HG02884 (cell line): ENCODE measurements at regions not wholly inside any gene's neighbourhood (a gene's known extent, or its start where the extent isn't known, plus 50 kb on each side); places are given as distances from the start of the nearest gene placed in this dataset.

Source experiments
- ATAC-seq: cut with Tn5 transposase; IDR thresholded peaks from one replicate; pipeline ENCODE4 v1.9.1; 2021; ENCODE audit warnings: mild to moderate bottlenecking, moderate library complexity; ENCODE audit not compliant: unreplicated experiment

DNA sequence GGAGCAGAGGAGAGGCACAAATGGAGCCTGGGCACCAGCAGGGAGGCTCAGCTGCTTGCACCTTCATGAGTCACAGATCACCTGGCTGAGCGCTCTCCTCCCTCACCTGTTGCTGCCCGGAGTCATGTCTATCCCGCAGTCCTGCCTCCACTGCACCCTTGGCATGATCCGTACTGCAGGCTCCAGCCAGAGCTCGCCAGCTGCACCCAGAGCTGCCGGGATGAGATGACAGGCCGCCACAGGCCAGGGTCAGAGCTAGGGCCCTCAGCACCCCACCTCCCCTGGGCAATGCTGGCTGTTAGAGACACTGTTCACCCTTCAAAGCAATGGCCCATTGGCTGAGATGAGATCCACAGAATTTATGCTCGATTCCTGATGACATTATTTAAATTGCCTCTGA lies 702.8 kb downstream of the TBC1D22A start:
- no peak for ATAC-seq

DNA sequence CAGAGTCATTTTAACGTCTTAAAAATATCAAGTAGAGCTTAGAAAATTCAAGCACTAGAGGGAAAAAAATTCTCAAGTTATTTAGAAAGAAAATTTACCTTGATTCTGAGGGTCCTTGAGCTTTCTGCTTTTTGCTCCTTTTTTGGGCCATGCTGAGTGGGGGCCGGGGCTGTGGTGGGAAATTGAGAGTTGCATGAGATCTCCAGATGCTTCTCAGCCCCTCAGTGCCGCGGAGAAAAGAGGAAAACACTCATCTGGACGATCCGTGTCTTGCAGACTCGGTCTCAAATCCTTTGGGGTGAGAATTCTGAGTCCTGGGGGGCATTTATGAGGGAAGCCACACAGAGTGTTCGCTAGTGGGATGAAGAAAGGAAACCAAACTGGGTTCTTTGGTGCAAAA lies 700.8 kb downstream of the TBC1D22A start:
- no peak for ATAC-seq

DNA sequence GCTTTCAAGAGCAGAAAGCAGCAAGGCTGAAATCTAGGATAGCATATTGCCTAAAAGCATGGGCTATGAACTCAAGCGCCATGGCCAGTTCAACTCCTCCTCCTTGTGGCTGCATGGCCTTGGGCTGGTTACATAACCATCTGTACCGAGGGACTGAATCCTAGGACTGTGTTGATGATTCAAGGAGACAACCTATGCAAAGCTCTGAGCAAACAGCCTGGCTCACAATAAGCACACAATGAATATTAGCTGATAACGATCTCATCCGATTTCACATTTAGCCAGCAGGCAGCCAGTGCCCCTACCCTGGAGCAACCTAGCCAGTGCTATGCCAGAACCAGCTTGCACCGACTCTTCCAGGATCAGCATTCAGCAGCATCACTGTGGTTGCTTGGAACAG lies 698.4 kb downstream of the TBC1D22A start:
- ATAC-seq = no peak

DNA sequence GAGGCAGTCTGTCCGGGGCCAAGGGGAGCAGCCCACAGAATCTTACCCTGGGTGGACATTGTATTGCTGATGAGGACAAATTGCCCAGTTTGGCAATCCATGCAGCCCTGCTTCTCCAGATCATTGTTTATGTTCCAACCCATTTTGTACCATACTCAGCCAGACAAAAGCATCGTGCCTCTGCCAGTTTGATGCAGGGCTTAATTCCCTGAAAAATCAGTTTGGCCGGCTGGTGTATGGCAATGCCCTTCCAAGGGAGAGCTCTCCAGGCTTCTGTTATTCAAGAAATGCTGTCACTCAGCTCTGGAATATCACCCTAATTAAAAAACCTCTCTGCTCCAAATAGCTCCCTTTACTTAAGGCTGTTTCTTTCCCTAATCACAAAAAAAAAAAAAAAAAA lies 697.7 kb downstream of the TBC1D22A start:
- no peak for ATAC-seq

DNA sequence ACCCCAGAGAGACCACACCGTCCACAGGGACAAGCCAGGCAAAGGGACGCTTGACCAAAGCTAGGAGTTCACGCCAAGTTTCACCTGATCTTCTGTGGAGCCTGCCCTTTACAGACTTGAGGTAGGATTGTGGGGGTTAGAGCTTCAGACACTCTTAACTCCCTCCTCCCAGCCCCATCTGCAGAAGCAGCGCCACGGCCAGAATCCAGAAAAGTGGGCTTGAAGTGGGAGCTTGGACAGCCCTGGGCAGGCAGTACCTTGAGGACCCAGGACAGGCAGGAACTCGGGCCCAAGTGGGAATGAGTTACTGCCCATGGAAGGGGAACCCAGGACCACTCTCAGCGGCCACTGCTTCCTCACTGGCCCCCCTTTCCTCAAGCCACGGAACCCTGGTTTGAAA lies 695.9 kb downstream of the TBC1D22A start:
- no peak for ATAC-seq

DNA sequence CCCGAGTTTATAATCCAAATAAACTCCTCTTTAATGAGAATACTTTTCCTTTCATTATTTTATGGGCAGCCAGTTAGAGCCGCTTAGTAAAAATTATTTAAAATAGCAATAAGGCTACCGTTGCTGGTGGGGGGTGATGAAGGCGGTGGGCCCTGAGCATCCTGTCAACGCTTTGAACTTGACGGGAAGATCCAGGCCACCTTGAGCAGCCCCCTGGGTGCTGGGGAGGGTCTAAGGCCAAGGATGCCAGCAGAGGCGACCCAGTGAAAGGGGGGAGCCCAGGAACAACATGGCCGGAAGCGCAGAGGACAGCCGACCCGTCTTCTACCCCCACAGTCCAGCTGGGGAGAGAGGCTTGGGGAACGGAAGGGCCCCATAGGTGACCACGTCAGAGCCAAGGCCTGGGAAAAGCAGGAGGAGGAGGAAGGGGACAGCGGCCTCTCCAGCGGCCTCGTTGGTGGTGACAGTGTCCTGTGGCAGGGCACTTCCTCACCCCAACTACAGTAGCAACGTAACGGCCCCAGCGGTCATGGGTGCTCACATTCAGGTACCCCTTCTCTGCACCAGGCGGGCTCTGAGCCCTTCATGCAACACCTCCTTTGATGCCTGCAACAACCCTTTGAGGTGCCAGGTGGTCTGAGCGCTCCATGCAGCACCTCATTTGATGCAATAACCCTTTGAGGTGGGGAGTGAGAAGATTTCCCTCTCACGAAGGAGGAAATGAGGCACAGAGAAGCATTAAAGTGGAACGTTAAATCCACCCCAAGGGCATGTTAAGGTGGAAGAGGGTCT lies 695.3 kb downstream of the TBC1D22A start:
- no peak for ATAC-seq

DNA sequence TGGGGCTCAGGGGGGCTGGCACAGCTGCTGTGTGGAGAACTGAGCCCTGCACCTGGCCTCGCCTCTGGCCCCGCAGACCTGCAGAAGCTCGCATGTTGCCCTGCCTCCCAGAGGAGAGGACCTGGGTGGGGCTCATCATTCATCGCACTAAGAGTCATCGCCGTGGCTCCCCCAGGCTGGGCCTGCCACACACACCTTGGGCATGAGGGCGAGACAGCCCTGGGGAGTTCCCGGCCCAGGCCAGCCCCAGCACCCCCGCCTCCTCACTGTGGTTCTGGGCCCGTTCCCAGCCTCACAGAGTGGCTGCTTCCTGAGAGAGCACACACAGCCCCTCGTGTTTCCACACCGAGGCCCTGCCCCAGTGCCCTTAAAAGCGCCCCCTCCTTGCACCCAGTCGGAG lies 694.6 kb downstream of the TBC1D22A start:
- ATAC-seq = no peak

DNA sequence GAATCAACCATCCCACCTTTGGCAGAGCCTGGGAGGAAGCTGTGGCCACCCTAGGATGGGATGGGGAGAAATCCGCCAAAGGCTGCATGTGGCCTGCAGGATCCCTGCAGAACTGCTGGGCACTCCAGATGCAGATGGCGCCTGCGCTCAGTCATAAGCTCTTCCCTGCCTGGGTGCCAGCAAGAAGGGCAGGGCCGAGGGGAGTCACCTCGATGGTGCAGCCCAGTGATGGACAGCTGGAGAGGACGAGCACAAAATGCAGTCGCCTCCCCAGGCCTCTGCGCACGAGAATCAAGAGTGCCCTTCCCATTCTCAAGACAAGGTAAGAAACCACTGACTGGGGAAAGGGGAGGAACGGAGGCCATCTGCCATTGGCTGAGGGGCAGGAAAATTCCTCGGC lies 693.6 kb downstream of the TBC1D22A start:
- ATAC-seq = no peak

DNA sequence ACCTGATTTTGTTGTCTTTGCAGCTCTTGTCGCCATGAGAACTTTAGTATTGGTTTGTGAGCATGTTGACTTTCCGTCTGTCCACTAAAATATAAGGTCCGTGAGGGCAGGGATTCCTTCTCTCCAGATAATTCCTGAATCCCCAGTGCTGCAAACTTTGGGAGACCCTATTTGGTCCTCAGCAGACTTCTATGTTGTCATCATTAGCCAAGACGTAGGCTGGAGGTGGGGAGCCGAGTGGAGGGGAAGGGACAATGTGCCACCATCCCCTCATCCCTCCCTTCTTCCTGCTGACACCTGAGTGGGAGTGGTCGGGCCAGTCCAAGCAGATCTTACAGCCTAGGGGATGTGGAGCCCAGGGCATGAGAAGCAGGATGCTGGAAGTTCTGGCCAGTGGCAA lies 690.6 kb downstream of the TBC1D22A start:
- no peak for ATAC-seq

DNA sequence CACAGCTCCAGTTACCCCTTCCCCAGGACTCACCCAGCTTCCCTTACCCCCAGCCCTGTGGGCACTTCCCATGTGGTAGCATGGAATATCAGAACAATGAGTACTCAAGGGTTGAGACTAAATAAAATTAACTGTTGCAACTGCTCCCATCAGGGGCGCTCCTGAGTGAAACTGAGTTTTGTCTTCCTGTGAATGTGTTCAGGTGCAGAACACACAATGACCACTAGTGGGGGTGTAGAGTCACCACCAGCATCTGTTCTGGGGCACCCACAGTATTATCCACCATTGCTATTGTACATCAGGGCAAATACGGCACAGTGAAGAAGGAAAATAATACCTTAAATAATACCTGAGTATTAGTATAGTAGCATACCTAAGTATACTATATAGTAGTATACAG lies 689.7 kb downstream of the TBC1D22A start:
- no peak for ATAC-seq

DNA sequence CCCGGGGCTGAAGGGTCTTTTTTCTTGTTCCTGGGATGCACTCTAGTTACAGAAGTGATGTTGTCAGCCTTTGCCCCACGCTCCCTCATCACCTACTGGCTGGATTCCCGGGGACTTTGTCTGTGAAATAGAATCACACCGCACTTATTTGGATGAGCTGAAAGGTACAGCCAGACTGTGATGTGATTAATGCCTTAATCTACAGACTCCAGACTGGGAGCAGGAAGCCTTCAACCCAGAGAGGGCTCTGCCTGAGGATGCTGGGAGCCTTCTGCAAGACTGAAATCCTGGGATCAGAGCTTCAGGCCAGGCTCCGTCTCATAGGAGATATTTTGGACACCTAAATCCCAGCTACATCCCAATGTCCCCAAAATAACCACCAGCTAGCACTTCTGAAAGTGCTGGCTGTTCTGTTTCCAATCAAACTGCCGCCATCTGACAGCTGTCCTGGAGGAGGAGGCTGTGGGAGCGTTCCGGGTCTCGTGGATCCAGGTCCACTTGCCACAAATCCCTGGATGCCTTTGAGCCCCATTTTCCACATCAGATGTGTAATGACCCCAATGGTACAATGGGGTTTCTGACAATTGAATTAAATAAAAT lies 688.5 kb downstream of the TBC1D22A start:
- no peak for ATAC-seq

DNA sequence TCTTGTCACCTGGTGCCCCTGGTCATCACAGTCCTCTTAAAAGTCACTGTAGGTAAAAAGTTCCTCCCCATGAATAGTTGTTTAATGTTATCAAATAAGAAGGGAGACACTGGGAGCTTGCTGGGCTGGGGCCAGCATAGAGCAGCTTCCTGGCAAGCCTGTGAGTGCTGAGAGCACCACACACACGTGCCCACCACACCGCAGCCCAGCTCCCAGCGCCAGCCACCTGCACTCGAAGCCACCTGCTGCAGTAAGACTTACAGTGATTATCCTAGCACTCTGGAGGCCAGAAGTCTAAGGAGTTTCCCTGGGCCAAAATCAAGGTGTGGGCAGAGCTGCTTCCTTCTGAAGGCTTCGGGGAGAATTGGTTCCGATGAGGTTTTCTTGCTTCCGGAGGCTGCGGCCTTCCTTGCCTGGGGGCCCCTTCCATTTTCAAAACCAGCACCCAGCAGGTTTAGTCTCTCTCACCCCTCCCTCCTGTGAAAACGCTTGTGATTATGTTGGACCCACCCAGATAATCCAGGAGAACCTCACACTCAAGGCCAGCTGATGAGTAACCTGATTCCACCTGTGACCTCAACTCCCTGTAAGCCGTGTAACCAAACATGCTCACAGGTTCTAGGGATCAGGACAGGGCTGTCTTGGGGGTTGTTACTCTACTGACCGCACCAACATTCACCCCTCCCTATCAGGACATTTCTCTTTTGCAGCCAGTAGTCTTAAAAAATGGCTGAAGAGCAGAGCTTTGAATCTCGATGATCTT lies 687.2 kb downstream of the TBC1D22A start:
- no peak for ATAC-seq

DNA sequence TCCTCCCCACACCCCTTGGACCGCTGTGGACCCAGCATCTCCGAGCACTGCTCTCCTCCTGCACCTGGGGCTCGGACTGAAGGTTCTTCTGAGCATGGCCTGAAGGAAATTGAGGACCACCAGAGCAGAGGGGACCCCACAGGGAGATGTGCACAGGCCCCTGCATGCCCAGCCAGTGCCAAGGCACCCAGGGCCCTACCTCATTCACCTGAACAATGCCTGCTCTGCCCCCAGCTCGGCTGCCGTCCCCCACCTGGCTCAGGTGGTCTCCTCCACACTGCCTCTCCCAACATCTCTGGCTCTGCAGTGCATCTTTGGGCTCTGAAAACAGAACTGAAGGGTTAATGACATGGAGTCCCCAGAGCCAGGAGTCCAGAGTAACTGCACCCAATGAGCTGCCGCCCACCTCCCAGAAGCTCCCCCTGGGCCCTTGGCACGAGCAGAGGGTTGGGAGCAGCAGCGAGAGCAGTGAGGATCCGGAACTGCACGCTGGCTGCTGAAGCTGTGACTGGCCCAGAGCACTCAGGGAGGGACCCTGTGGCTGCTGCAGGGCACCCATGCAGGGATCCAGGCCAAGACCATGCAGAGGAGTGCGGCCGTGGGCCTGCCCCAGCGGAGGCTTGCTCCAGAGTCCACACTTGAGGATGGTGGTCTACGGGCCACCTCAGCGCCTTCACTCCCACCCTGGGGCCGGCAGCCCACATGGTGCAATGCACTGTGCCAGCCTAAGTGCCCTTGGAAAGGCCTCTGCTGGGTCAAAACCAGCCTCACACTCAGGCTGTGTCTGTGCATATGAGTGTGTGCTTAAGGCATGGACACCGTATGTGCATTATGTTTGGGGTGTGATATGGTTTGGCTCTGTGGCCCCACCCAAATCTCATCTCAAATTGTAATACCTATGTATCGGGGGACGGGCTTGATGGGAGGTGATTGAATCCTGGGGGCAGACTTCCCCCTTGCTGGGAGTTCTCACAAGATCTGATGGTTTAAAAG lies 686.1 kb downstream of the TBC1D22A start:
- no peak for ATAC-seq

DNA sequence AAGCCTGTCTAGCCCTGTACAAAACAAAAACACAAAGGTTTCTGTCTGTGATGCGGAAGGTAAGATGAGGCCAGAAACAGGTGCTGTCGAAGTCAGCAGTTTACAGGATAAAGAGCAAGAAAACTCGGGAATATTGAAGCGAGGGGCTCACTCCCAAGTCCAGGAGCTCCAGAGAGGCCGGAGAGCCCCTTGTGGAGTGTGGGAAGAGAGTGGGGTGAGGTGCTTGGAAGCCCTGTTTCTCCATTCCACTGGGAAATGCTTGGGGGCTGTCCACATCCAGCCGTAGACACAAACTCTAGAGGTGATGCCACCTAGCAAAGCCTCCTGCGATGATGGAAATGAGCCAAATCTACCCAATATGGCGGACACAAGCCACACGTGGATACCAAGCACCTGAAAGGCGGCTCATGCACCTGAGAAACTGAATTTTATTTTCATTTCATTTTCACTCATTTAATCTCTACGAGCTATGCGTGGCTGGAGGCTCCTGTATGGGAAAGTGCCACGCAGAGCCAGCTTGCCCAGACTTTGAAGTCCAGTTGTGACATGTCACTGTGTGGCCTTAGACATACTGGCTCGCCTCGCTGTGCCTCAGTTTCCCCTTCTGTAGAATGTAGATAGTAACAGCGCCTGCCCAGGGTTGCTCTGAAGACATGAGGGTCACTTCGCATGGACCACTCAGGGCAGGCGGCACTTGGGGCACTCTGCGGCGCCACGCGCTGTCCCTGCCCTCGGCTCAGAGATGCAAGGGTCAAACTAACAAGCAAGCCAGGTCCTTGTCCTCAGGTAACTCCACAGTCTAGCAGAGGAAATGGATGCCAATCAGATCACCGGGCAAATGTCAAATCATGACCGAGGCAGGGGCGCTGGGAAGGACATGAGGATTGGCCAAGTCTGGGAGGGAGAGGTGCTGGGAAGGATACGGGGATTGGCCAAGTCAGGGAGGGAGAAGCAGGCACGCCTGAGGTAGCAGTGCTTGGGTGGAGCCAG lies 684.7 kb downstream of the TBC1D22A start:
- ATAC-seq = no peak

DNA sequence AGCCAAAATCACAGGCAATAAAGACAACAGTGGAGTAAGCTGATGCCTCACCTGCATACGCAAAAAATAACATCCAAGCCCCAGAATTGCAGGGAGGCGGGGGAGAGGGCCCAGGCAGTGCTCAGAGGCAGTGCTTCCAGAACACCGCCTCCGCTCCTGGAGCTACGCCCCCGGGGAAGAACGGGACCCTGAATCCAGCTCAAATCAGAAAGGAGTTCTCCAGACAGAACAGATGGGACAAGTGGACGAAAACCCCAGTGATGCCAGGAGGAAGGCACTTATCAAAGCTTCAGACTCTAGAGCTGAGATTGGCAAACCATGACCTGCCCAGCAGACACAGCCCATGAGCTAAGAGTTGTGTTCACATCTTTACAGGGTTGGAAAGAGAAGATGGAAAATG lies 683.9 kb downstream of the TBC1D22A start:
- no peak for ATAC-seq

DNA sequence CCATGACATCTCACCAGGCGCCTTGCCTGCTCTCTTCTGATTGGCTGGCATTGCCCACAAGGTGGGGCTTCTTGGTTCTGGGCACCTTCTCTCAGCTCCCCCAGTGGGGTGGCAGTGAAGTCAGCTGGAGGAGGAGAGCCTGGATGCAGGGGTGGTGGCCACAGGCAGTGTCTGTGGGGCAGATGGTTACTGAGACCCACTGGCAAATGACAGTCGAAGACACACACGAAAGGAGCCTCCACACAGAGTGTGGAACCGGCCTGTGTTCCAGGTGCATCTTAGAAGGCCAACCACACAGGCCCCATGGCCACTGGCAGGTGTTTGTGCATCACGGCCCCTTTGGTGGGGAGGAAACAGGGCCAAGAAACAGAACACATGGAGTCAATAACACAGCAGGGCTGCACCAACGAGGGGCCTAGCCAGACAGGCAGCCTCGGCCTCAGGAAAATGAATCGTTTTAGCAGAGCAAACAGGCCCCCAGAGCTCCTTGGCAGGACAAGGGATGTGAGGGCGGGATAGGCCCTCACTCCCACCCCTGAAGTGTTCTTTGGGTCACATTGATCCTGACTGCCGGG lies 683.4 kb downstream of the TBC1D22A start:
- no peak for ATAC-seq

DNA sequence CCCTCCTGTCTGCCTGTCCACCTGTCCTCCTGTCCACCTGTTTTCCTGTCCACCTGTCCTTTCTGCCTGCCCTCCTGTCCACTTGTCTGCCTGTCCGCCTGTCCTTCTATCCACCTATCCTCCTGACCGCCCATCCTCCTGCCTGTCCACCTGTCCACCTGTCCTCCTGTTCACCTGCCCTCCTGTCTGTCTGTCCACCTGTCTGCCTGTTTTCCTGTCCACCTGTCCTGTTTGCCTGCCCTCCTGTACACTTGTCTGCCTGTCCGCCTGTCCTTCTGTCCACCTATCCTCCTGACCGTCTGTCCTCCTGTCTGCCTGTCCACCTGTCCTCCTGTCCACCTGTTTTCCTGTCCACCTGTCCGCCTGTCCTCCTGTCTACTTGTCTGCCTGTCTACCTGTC lies 682.8 kb downstream of the TBC1D22A start:
- no peak for ATAC-seq

DNA sequence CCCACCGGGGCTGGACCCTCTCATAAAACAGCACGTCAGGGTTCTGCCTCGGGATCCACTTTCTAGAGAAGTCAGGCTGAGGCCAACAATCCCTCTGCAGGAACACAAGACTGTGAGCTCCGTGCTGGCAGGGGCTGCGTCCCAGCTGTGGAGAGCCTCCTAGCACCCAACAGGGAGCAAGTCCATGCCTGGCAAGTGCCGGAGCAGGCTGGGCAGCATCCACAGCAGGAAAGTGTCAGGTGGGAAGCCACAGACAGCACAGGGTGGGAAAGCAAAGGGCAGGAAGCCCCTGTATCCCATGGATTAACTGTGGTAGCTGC lies 682.3 kb downstream of the TBC1D22A start:
- no peak for ATAC-seq
